ENCODE measurements at regions not wholly inside any gene's neighbourhood (a gene's known extent, or its start where the extent isn't known, plus 50 kb on each side); places are given as distances from the start of the nearest gene placed in this dataset.

GRCh38 chr4:164012396-164013027, 518.0 kb downstream of the TMA16 start:
- no peaks in the 10 kb centered on the region for H3K27me3 ChIP-seq (ENCODE audit: control insufficient read depth, insufficient read depth, low read length)
- H3K4me3 ChIP-seq (ENCODE audit: low read depth, low read length): no peak overlapping the region
- no peaks in the 10 kb centered on the region for H3K9me3 ChIP-seq (ENCODE audit: control insufficient read depth, insufficient read depth, low read length)
- H3K4me1 ChIP-seq (ENCODE audit: control insufficient read depth, insufficient read depth, low read length): no peaks in the 10 kb centered on the region
- no peaks in the 10 kb centered on the region for H3K36me3 ChIP-seq (ENCODE audit: control insufficient read depth, insufficient read depth, low read length)
- no peak overlapping the region for H3K9ac ChIP-seq (ENCODE audit: low read depth, low read length)
- H3K27ac ChIP-seq (ENCODE audit: low read depth, low read length): no peak overlapping the region

GRCh38 chr4:164021947-164022346, 527.5 kb downstream of the TMA16 start:
- Histone ChIP-seq H3K9ac (ENCODE audit: low read depth, low read length) (no peak overlapping the region), H3K4me1 (ENCODE audit: control insufficient read depth, insufficient read depth, low read length) (peaks cover 7% of the 10 kb centered on the region; the same call in 1 of the 2 replicates), H3K27me3 (ENCODE audit: control insufficient read depth, insufficient read depth, low read length) (no peaks in the 10 kb centered on the region), H3K36me3 (ENCODE audit: control insufficient read depth, insufficient read depth, low read length) (no peaks in the 10 kb centered on the region), H3K4me3 (ENCODE audit: low read depth, low read length) (no peak overlapping the region), H3K27ac (ENCODE audit: low read depth, low read length) (no peak overlapping the region), H3K9me3 (ENCODE audit: control insufficient read depth, insufficient read depth, low read length) (peaks cover 2% of the 10 kb centered on the region; the same call in 1 of the 2 replicates)

- Histone ChIP-seq H3K36me3 (ENCODE audit: control insufficient read depth, insufficient read depth, low read length) (no peaks in the 10 kb centered on the region), H3K9me3 (ENCODE audit: control insufficient read depth, insufficient read depth, low read length) (peaks cover 2% of the 10 kb centered on the region; the same call in 1 of the 2 replicates), H3K9ac (ENCODE audit: low read depth, low read length) (no peak overlapping the region), H3K27ac (ENCODE audit: low read depth, low read length) (no peak overlapping the region), H3K4me3 (ENCODE audit: low read depth, low read length) (no peak overlapping the region), H3K4me1 (ENCODE audit: control insufficient read depth, insufficient read depth, low read length) (peaks cover 7% of the 10 kb centered on the region; the same call in 1 of the 2 replicates), H3K27me3 (ENCODE audit: control insufficient read depth, insufficient read depth, low read length) (no peaks in the 10 kb centered on the region)
Measured at GRCh38 chr4:164023214-164023613, 528.7 kb downstream of the TMA16 start.

- Histone ChIP-seq H3K9me3 (ENCODE audit: control insufficient read depth, insufficient read depth, low read length) (peaks cover 2% of the 10 kb centered on the region; the same call in 1 of the 2 replicates), H3K4me3 (ENCODE audit: low read depth, low read length) (no peak overlapping the region), H3K27me3 (ENCODE audit: control insufficient read depth, insufficient read depth, low read length) (no peaks in the 10 kb centered on the region), H3K36me3 (ENCODE audit: control insufficient read depth, insufficient read depth, low read length) (no peaks in the 10 kb centered on the region), H3K27ac (ENCODE audit: low read depth, low read length) (no peak overlapping the region), H3K9ac (ENCODE audit: low read depth, low read length) (no peak overlapping the region), H3K4me1 (ENCODE audit: control insufficient read depth, insufficient read depth, low read length) (peaks cover 7% of the 10 kb centered on the region; the same call in 1 of the 2 replicates)
Measured at GRCh38 chr4:164027805-164028204, 533.3 kb downstream of the TMA16 start.

- Histone ChIP-seq H3K4me1 (ENCODE audit: control insufficient read depth, insufficient read depth, low read length) (no peaks in the 10 kb centered on the region), H3K4me3 (ENCODE audit: low read depth, low read length) (no peak overlapping the region), H3K9ac (ENCODE audit: low read depth, low read length) (no peak overlapping the region), H3K9me3 (ENCODE audit: control insufficient read depth, insufficient read depth, low read length) (peaks cover 15% of the 10 kb centered on the region), H3K36me3 (ENCODE audit: control insufficient read depth, insufficient read depth, low read length) (no peaks in the 10 kb centered on the region), H3K27ac (ENCODE audit: low read depth, low read length) (no peak overlapping the region), H3K27me3 (ENCODE audit: control insufficient read depth, insufficient read depth, low read length) (no peaks in the 10 kb centered on the region)
Measured at GRCh38 chr4:164039482-164039881, 545.0 kb downstream of the TMA16 start.

GRCh38 chr4:164056426-164057142, 562.1 kb downstream of the TMA16 start:
- no peaks in the 10 kb centered on the region for H3K27me3 ChIP-seq (ENCODE audit: control insufficient read depth, insufficient read depth, low read length)
- H3K9ac ChIP-seq (ENCODE audit: low read depth, low read length): no peak overlapping the region
- no peak overlapping the region for H3K27ac ChIP-seq (ENCODE audit: low read depth, low read length)
- H3K9me3 ChIP-seq (ENCODE audit: control insufficient read depth, insufficient read depth, low read length): no peaks in the 10 kb centered on the region
- H3K4me1 ChIP-seq (ENCODE audit: control insufficient read depth, insufficient read depth, low read length): no peaks in the 10 kb centered on the region
- no peaks in the 10 kb centered on the region for H3K36me3 ChIP-seq (ENCODE audit: control insufficient read depth, insufficient read depth, low read length)
- no peak overlapping the region for H3K4me3 ChIP-seq (ENCODE audit: low read depth, low read length)

- Histone ChIP-seq H3K36me3 (ENCODE audit: control insufficient read depth, insufficient read depth, low read length) (no peaks in the 10 kb centered on the region), H3K27me3 (ENCODE audit: control insufficient read depth, insufficient read depth, low read length) (no peaks in the 10 kb centered on the region), H3K9me3 (ENCODE audit: control insufficient read depth, insufficient read depth, low read length) (no peaks in the 10 kb centered on the region), H3K4me3 (ENCODE audit: low read depth, low read length) (no peak overlapping the region), H3K9ac (ENCODE audit: low read depth, low read length) (no peak overlapping the region), H3K4me1 (ENCODE audit: control insufficient read depth, insufficient read depth, low read length) (no peaks in the 10 kb centered on the region), H3K27ac (ENCODE audit: low read depth, low read length) (no peak overlapping the region)
Measured at GRCh38 chr4:164058776-164059445, 564.4 kb downstream of the TMA16 start.

GRCh38 chr4:164060456-164060855, 566.0 kb downstream of the TMA16 start:
- no peaks in the 10 kb centered on the region for H3K36me3 ChIP-seq (ENCODE audit: control insufficient read depth, insufficient read depth, low read length)

GRCh38 chr4:164068392-164068791, 573.9 kb downstream of the TMA16 start:
- H3K4me3 ChIP-seq (ENCODE audit: low read depth, low read length): no peak overlapping the region
- no peaks in the 10 kb centered on the region for H3K36me3 ChIP-seq (ENCODE audit: control insufficient read depth, insufficient read depth, low read length)
- no peak overlapping the region for H3K27ac ChIP-seq (ENCODE audit: low read depth, low read length)
- no peaks in the 10 kb centered on the region for H3K27me3 ChIP-seq (ENCODE audit: control insufficient read depth, insufficient read depth, low read length)
- H3K9ac ChIP-seq (ENCODE audit: low read depth, low read length): no peak overlapping the region
- peaks cover 2% of the 10 kb centered on the region; the same call in 1 of the 2 replicates for H3K9me3 ChIP-seq (ENCODE audit: control insufficient read depth, insufficient read depth, low read length)
- peaks cover 6% of the 10 kb centered on the region; the same call in 1 of the 2 replicates for H3K4me1 ChIP-seq (ENCODE audit: control insufficient read depth, insufficient read depth, low read length)

More at GRCh38 chr4:164060456-164060855, 566.0 kb downstream of the TMA16 start:
- no peaks in the 10 kb centered on the region for H3K4me1 ChIP-seq (ENCODE audit: control insufficient read depth, insufficient read depth, low read length)
- H3K27me3 ChIP-seq (ENCODE audit: control insufficient read depth, insufficient read depth, low read length): no peaks in the 10 kb centered on the region
- H3K4me3 ChIP-seq (ENCODE audit: low read depth, low read length): no peak overlapping the region
- no peak overlapping the region for H3K9ac ChIP-seq (ENCODE audit: low read depth, low read length)
- H3K9me3 ChIP-seq (ENCODE audit: control insufficient read depth, insufficient read depth, low read length): no peaks in the 10 kb centered on the region
- H3K27ac ChIP-seq (ENCODE audit: low read depth, low read length): no peak overlapping the region

GRCh38 chr4:164070625-164071024, 576.1 kb downstream of the TMA16 start:
- Histone ChIP-seq H3K9me3 (ENCODE audit: control insufficient read depth, insufficient read depth, low read length) (peaks cover 2% of the 10 kb centered on the region; the same call in 1 of the 2 replicates), H3K36me3 (ENCODE audit: control insufficient read depth, insufficient read depth, low read length) (no peaks in the 10 kb centered on the region), H3K9ac (ENCODE audit: low read depth, low read length) (no peak overlapping the region), H3K27ac (ENCODE audit: low read depth, low read length) (no peak overlapping the region), H3K4me1 (ENCODE audit: control insufficient read depth, insufficient read depth, low read length) (peaks cover 6% of the 10 kb centered on the region; the same call in 1 of the 2 replicates), H3K27me3 (ENCODE audit: control insufficient read depth, insufficient read depth, low read length) (no peaks in the 10 kb centered on the region), H3K4me3 (ENCODE audit: low read depth, low read length) (no peak overlapping the region)

- Histone ChIP-seq H3K27ac (ENCODE audit: low read depth, low read length) (no peak overlapping the region), H3K9me3 (ENCODE audit: control insufficient read depth, insufficient read depth, low read length) (no peaks in the 10 kb centered on the region), H3K4me1 (ENCODE audit: control insufficient read depth, insufficient read depth, low read length) (0 out of 2 replicates have a peak, but pooled peaks cover 4% of the 10 kb centered on the region), H3K9ac (ENCODE audit: low read depth, low read length) (no peak overlapping the region), H3K36me3 (ENCODE audit: control insufficient read depth, insufficient read depth, low read length) (no peaks in the 10 kb centered on the region), H3K27me3 (ENCODE audit: control insufficient read depth, insufficient read depth, low read length) (no peaks in the 10 kb centered on the region), H3K4me3 (ENCODE audit: low read depth, low read length) (no peak overlapping the region)
Measured at GRCh38 chr4:164081371-164081770, 586.9 kb downstream of the TMA16 start.
